GM21825 (cell line): ENCODE measurements at regions not wholly inside any gene's neighbourhood (a gene's known extent, or its start where the extent isn't known, plus 50 kb on each side); places are given as distances from the start of the nearest gene placed in this dataset.
A peak's percentile ranks its signal among the peaks of the same experiment; 100 is the strongest.

Experiments used
- ATAC-seq: cut with Tn5 transposase; IDR thresholded peaks from one replicate; pipeline ENCODE4 v1.9.1; 2021; ENCODE audit warnings: mild to moderate bottlenecking, moderate library complexity; ENCODE audit not compliant: unreplicated experiment

DNA sequence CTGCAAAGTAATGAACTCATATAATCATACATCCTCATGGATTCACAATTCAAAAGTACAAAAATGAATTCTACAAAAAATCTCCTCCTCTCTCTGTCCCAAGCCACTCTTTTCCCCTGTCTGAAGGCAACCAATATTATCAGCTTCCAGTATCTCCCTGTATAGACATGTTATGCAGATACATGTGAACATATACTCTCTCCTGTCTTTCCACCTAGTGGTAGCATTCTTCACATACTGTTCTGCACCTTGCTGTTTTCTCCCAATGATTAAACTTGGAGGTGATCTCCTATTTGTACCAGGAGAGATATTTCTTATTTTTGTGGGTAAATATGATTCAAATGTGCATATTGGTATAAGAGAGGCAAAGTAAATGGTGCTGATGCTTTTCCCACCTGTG is 416.4 kb downstream of the EPM2A start:
- no peak for ATAC-seq

DNA sequence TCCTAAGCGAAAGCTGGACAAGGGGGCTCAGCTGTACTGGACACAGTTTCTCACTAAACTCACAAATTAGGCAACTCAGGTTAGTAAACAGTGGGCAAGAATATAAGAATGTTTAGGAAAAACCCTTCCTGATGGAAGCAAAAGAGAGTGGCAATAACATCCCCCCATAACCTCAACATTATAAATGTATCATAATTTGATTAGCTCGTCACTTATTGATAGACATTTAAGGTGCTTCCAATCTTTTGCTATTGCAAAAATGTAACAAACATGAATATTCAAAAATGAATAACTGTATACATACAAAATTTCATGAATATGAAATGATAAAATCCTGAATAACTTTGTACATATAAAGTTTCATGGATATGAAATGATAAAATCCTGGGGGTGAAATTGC is 415.7 kb downstream of the EPM2A start:
- ATAC-seq: no peak

GRCh38 chr6:145323646-145324045 is 411.7 kb downstream of the EPM2A start:
- ATAC-seq: no peak

DNA sequence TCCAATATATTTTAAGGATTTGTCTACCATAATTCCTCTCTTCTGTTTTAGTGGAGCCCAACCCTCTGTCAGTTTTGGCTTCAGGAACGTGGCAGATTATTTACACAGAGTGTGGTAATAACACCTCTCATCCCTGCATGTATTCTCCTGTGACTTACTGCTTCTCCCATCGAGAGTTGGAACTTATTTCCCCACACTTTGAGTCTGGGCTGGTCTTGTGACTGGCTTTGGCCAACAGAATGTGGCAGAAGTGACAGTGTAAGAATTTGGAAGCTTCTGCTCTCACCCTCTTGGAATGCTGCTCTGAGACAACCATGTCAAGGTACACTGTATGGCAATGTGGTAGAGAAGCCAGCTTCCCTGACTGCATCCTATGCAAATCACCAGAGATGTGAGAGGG is 407.7 kb downstream of the EPM2A start:
- ATAC-seq: no peak

DNA sequence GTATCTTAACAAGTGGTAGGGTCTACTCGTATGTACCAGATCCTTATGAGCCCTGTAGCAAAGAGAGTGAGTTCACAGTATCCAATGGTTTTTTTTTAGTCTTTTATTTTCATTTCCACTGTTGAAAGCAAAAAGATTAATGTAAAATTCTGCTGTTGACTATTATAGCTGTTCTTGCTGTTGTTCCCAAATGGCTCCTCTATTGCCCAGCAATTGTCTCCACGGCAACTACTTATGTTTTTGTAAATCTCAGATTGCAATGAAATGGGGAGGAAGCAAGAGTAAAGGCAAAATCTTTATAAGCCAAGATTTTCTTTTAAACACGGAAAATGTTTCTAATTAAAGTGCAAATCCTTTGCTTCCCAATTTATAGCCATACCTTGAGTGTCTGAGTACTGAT is 406.1 kb downstream of the EPM2A start:
- no peak for ATAC-seq

DNA sequence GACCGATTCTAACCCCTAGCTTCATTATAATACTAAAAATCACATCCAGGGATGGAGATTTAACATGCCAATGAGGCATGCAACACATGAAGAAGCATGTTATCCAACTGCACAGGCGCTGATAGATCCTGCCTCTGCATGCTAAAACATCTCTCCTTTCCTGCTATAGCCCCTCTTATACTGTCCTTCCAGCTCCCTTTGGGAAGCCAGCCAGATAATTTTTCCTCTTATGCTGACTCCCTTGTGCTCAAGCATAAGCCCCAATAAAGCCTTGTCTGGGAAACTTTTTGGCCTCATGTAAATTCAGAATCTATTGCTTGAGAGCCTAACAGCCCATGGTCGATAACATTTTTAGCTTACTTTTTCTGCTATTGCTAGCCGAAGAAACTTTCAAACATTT is 404.3 kb downstream of the EPM2A start:
- no peak for ATAC-seq

GRCh38 chr6:145332011-145332410 is 403.3 kb downstream of the EPM2A start:
- no peak for ATAC-seq

DNA sequence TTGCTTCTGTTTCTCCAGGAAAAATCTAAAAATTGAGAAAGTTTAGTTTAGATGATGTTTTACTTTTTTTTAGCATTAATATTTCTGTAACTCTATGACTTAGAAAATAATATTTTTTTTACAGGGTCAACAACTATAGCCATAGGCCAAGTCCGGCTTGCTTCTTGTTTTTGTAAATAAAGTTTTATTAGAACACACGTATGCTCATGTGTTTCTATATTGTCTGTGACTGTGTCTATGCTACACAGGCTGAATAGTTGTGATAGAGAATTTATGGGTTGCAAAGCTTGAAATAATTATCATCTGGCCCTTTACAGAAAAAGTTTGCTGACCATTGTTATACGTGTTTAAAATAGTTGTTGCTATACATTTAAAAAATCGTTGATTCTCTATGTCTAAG is 399.2 kb downstream of the EPM2A start:
- ATAC-seq: no peak

- ATAC-seq: no peak
These were observed 396.2 kb downstream of the EPM2A start for GRCh38 chr6:145339089-145339488.

- no peak for ATAC-seq
These were observed 395.1 kb downstream of the EPM2A start for GRCh38 chr6:145340256-145340655.

GRCh38 chr6:145345094-145345493 is 390.2 kb downstream of the EPM2A start:
- no peak for ATAC-seq

DNA sequence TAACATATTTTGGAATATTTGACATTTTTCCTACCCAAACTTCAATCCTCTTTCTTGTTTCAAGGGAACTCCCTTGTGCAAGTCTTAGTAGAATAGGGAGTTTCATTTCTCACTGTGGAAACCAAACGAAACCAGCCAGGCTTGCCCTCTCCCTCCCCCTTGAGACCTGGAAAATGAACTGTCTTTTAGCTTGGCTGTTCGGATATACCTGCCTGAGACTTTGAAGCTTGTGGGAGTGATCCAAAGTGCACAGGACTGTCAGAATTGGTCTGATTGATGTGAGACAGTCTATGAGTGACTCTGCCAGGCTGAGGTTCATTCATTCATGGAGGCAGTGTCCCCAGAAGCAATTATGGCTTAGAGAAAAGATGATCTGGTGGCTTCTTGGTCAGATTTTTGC is 388.1 kb downstream of the EPM2A start:
- no peak for ATAC-seq

GRCh38 chr6:145349950-145350510 is 385.3 kb downstream of the EPM2A start:
- ATAC-seq: peak; percentile 61

DNA sequence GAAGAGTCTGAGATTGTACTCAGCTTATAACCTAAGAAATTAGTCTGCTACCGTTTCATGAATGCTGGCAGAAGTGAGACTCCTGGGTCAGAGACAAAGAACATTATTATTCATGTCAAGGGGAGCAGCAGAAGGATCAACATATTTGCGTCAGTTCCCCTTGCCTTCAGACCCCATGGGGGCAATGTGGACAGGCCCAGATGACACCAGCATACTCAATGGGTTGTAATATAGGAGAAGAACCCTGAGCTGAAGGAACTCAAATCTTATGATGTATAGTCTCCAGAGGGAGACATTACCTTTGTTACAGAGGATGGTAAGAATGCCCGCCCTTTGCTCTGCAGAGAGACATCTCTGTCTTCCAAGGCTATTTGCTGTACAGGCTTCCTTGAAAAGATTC is 384.4 kb downstream of the EPM2A start:
- ATAC-seq: no peak

DNA sequence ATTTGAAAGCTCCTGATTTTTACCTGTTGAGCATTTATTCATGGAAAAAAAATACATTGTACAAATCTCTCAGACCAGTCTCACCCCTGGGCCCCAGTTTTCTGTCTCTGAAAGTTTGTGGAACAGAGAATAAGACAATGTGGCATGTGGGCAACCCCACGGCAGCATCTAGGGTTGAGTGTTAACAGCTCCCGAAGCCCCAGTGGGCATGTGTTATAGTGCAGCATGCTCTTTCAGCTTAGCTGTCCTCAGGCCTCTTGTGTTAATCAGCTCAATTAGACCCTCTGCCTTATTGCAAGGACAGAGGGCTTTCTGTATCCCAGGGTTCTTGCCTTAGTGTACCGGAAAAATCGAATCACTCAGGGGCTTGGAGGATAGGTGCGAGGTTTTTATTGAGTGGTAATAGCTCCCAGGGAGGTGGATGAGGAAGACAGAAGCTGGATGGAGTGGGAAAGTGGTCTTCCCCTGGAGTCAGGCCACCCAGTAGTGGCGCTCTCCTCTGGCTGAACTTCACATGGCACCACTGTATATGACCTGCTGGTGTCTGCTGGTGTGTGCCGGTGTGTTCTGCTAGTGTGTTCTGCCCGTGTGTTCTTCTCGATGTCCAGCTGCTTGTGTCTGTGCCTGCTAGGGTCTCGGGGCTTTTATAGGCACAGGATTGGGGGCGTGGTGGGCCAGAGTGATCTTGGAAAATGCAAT is 382.8 kb downstream of the EPM2A start:
- ATAC-seq: no peak

- no peak for ATAC-seq
These were observed 374.5 kb downstream of the EPM2A start for GRCh38 chr6:145360865-145361264.

- ATAC-seq: no peak
These were observed 368.2 kb downstream of the EPM2A start for GRCh38 chr6:145367149-145367548.

- no peak for ATAC-seq
These were observed 367.2 kb downstream of the EPM2A start for GRCh38 chr6:145368075-145368474.

GRCh38 chr6:145370559-145370958 is 364.8 kb downstream of the EPM2A start:
- no peak for ATAC-seq

DNA sequence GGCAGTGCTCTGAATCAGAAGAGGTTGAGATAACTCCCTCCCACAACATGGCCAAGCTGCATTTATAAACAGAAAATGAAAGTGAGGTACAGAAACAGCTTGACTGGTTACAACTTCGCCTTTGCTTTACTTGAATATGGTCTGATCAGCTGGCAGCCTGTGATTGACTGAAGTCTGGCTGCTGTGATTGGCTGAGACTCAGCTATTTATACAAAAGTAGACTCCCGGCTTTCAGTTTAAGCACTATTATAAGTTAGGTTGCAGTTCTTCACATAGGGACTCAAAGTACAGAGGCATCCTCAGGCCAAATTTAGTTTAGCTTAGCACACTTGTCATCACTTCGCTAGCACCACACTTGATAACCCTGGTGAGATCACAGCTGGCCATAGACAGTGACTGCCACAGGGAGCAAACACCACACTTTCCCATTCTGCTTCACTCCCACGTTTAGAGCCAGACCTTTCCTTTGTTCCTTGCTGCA is 362.6 kb downstream of the EPM2A start:
- ATAC-seq: peak; percentile 97

DNA sequence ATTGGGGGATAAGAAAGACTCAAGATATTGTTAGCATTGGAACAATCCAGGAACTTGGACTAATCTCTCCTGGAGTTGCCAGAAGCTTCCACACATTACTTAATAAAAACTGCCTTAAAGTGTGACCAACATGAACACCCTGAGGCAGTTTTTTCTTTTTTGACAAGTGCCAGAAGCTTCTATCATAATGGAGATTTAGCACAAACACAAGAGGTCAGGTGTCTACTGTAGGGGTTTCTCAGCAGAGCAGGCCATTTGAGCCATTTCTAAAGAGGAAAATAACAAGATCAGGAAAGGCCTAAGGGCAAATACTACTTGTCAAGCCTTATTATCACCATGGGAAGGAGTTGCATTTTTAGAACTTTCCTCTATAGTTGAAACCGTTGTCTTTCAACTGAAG is 361.5 kb downstream of the EPM2A start:
- no peak for ATAC-seq

DNA sequence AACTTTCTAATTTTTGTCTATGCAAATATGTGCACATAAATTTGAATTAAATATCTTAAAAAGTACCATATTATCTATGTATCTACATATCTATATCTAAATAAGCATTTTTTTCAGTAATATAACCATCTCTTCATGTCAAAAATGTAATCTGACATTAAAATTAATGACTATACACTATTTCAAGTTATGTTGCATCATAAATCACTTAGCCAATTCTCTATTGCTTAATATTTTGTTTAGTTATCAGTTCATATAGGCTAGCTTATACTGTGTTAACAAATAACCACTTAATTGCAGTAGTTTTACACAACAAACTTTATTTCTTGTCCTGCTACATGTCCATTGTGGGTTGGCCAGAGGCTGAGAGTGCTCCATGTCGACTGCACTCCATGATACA is 360.8 kb downstream of the EPM2A start:
- ATAC-seq: no peak

DNA sequence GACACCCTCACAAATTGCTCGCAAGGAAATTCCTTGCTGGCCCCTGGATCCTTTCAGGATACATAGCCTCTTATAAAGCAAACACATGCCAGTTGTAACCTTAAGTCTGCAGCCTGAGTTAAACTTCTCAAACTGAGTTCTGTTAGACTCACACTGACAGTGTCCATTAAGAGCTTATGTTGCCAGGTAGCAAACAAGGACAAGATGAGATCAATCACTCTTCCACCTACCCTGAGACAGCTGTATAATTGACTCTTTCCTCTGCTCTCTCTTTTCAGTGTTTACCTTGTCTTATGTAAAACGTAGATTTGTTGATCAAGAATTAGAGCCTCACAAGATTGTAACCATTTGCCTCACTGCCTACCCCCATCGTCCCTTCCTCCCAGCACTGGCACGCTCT is 359.8 kb downstream of the EPM2A start:
- no peak for ATAC-seq
